B cell (primary cell): ENCODE measurements at regions not wholly inside any gene's neighbourhood (a gene's known extent, or its start where the extent isn't known, plus 50 kb on each side); places are given as distances from the start of the nearest gene placed in this dataset.
"Not testable (repeated sequence)": the region's sequence is repeated elsewhere in the genome, so short reads cannot be mapped to it uniquely, and the experiment has no call there.

Source experiments
- ATAC-seq: fragments of 200-7000 bp; cut with Tn5 transposase; one replicate; pipeline ENCODE4 v1.10.0; 2021; ENCODE audit warnings: low read depth, mild to moderate bottlenecking, moderate number of reproducible peaks, moderate library complexity
- CTCF ChIA-PET: fragments of 350-600 bp; sonication (Branson Sonifier 250); formaldehyde crosslinking; loops from one replicate; lab custom pipeline; 2021; ENCODE audit warnings: antibody characterized with exemption, inconsistent platforms; lab: Charles Lee
- POLR2A ChIA-PET: fragments of 350-600 bp; sonication (Branson Sonifier 250); formaldehyde crosslinking; loops from one replicate; lab custom pipeline; 2021; ENCODE audit warnings: antibody characterized with exemption; lab: Charles Lee
- DNase-seq: peaks from one replicate; pipeline ENCODE4 v3.0.0; 2013
- H2AFZ ChIP-seq: 2 replicates; pipeline ENCODE4 v1.6.1; 2012; ENCODE audit warnings: mild to moderate bottlenecking, low read depth, low read length; ENCODE audit not compliant: insufficient read depth, poor library complexity, severe bottlenecking
- H3K27ac ChIP-seq, 2 donors: 1 replicate in 1 of 2; 2 replicates in 1 of 2; pipeline ENCODE4 v1.5.1; 2012 to 2013; ENCODE audit warnings: low read length in 2 of 2, mild to moderate bottlenecking in 2 of 2, moderate library complexity in 1 of 2
- H3K27me3 ChIP-seq, 4 experiments: fragments of 200-600 bp in 1 of 4; sonication (generic) in 1 of 4; replicated peaks in 1 of 4; 1 replicate in 2 of 4; 2 replicates in 2 of 4; pipeline versions ENCODE4 v1.6.1 to v1.7.0; 2013 to 2016; ENCODE audit warnings: low read length in 3 of 4, mild to moderate bottlenecking in 2 of 4, mixed read lengths in 1 of 4, moderate library complexity in 1 of 4; ENCODE audit not compliant: insufficient read depth in 4 of 4, control insufficient read depth in 3 of 4; ENCODE audit errors: control extremely low read depth in 1 of 4
- H3K36me3 ChIP-seq, 2 experiments: replicated peaks in 1 of 2; 1 replicate in 1 of 2; 2 replicates in 1 of 2; pipeline versions ENCODE4 v1.6.1 to v1.7.1; 2013; ENCODE audit warnings: low read length in 1 of 2; ENCODE audit not compliant: insufficient read depth in 2 of 2, control insufficient read depth in 1 of 2; ENCODE audit errors: control extremely low read depth in 1 of 2, extremely low read depth in 1 of 2
- H3K4me1 ChIP-seq, 2 donors: fragments of 200-600 bp in 1 of 2; sonication (generic) in 1 of 2; 1 replicate in 1 of 2; 2 replicates in 1 of 2; pipeline versions ENCODE4 v1.5.1 to v1.6.1; 2013 to 2017; ENCODE audit warnings: low read length in 2 of 2; ENCODE audit not compliant: control insufficient read depth in 2 of 2, insufficient read depth in 2 of 2
- H3K4me2 ChIP-seq: replicated peaks from 2 replicates; pipeline ENCODE3; 2012; ENCODE audit warnings: mild to moderate bottlenecking, low read depth, low read length; ENCODE audit not compliant: poor library complexity, severe bottlenecking
- H3K4me3 ChIP-seq, 5 experiments: fragments of 200-600 bp in 1 of 5; sonication (generic) in 1 of 5; 1 replicate in 3 of 5; 2 replicates in 2 of 5; pipeline versions ENCODE4 v1.5.1 to v1.7.0; 2011 to 2016; ENCODE audit warnings: low read length in 4 of 5, mild to moderate bottlenecking in 4 of 5, low read depth in 2 of 5, control low read depth in 1 of 5, moderate library complexity in 1 of 5; ENCODE audit not compliant: insufficient read depth in 1 of 5; ENCODE audit errors: control extremely low read depth in 1 of 5, extremely low read depth in 1 of 5
- H3K79me2 ChIP-seq: fragments of 200-600 bp; sonication (generic); one replicate; pipeline ENCODE4 v1.6.0; 2016; ENCODE audit warnings: low read length; ENCODE audit not compliant: control insufficient read depth, insufficient read depth
- H3K9ac ChIP-seq: fragments of 200-600 bp; sonication (generic); 2 replicates; pipeline ENCODE4 v1.6.1; 2017; ENCODE audit warnings: mild to moderate bottlenecking, low read length, moderate library complexity
- H3K9me3 ChIP-seq, 3 donors: one replicate each; pipeline versions ENCODE4 v1.6.1 to v1.7.1; 2013; ENCODE audit warnings: low read length in 2 of 3; ENCODE audit not compliant: control insufficient read depth in 2 of 3, insufficient read depth in 1 of 3; ENCODE audit errors: control extremely low read depth in 1 of 3
- H4K20me1 ChIP-seq: 2 replicates; pipeline ENCODE4 v1.6.0; 2012; ENCODE audit warnings: mild to moderate bottlenecking, low read length; ENCODE audit not compliant: insufficient read depth, control insufficient read depth, poor library complexity, severe bottlenecking
- H3K27ac Mint-ChIP-seq: one replicate; pipeline ENCODE4 v1.8.0; 2021; ENCODE audit warnings: mixed read lengths
- H3K27me3 Mint-ChIP-seq: one replicate; pipeline ENCODE4 v1.8.0; 2021; ENCODE audit warnings: mixed read lengths
- H3K4me1 Mint-ChIP-seq: one replicate; pipeline ENCODE4 v1.8.0; 2021; ENCODE audit warnings: mixed read lengths
- H3K4me3 Mint-ChIP-seq: one replicate; pipeline ENCODE4 v1.8.0; 2021; ENCODE audit warnings: mixed read lengths
- H3K9me3 Mint-ChIP-seq: one replicate; pipeline ENCODE4 v1.8.0; 2022; ENCODE audit warnings: mixed read lengths; ENCODE audit not compliant: insufficient read depth
- EZH2 ChIP-seq: IDR thresholded peaks from 2 replicates; pipeline ENCODE4 v1.6.1; 2012; ENCODE audit warnings: borderline replicate concordance, low read depth, mild to moderate bottlenecking, moderate library complexity, low read length; ENCODE audit not compliant: insufficient read depth, poor library complexity, severe bottlenecking
- WGBS: methylation state at CpG from one replicate; pipeline ENCODE4 v1.1.5; 2013; ENCODE audit warnings: missing lambda C conversion rate; ENCODE audit not compliant: insufficient coverage; 5-methylcytosine and 5-hydroxymethylcytosine counted together
- intact Hi-C: fragments of 100-400 bp; cut with micrococcal nuclease; formaldehyde crosslinking; loops from one replicate; pipeline ENCODE4 v1.10.0; 2022
- TF ChIP-seq, protein P1 (sequence below): fragments of 200-600 bp; IDR thresholded peaks from one replicate; pipeline ENCODE4 v1.8.0; 2022; ENCODE audit warnings: antibody characterized with exemption, mild to moderate bottlenecking

DNA sequence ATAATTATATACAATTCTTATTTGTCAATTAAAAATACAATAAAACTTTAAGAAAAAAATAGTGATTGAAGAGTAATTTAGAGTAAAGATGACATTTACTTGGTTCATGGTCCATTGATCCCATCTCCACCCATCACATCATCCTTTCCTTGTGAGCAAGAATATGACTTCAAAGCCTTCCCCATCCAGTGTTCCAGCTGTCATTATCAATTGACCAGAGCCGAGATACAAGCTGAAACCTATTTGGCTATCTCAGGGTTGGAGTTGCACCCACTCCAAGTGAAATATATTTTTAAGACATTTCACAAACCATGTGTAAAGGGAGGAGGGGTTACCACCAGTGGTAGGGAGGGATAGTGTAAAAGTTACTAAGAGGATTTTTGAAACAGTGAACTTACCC is 428.9 kb upstream of the C1orf87 start:
- Histone ChIP-seq H3K4me1 (no peaks in the 10 kb centered on the region), H3K27ac (no peak overlapping the region), H3K36me3 (no peaks in the 10 kb centered on the region), H3K4me3 (no peak overlapping the region), H3K9me3 (peaks cover 0 to 2% (median 0%) of the 10 kb centered on the region in 3 donors), H2AFZ (no peak overlapping the region), H3K9ac (no peak overlapping the region), H3K79me2 (no peaks in the 10 kb centered on the region), H3K27me3 (no peaks in the 10 kb centered on the region), H3K4me2 (no peak overlapping the region), H4K20me1 (no peaks in the 10 kb centered on the region)
- DNase-seq (no peak), ATAC-seq (no peak)
- intact Hi-C loops: no loop called here
- Mint-ChIP-seq H3K4me1 (no peaks in the 10 kb centered on the region), H3K9me3 (peaks cover 10% of the 10 kb centered on the region), H3K27ac (no peak overlapping the region), H3K27me3 (no peaks in the 10 kb centered on the region), H3K4me3 (no peak overlapping the region)
- TF ChIP-seq, protein P1, sequence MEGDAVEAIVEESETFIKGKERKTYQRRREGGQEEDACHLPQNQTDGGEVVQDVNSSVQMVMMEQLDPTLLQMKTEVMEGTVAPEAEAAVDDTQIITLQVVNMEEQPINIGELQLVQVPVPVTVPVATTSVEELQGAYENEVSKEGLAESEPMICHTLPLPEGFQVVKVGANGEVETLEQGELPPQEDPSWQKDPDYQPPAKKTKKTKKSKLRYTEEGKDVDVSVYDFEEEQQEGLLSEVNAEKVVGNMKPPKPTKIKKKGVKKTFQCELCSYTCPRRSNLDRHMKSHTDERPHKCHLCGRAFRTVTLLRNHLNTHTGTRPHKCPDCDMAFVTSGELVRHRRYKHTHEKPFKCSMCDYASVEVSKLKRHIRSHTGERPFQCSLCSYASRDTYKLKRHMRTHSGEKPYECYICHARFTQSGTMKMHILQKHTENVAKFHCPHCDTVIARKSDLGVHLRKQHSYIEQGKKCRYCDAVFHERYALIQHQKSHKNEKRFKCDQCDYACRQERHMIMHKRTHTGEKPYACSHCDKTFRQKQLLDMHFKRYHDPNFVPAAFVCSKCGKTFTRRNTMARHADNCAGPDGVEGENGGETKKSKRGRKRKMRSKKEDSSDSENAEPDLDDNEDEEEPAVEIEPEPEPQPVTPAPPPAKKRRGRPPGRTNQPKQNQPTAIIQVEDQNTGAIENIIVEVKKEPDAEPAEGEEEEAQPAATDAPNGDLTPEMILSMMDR: no peak
- TF ChIP-seq EZH2: no peak
- CTCF ChIA-PET: no interaction called here
- no CpG with 5 or more reads among the region's 1 CpG for WGBS
- POLR2A ChIA-PET: no interaction called here

DNA sequence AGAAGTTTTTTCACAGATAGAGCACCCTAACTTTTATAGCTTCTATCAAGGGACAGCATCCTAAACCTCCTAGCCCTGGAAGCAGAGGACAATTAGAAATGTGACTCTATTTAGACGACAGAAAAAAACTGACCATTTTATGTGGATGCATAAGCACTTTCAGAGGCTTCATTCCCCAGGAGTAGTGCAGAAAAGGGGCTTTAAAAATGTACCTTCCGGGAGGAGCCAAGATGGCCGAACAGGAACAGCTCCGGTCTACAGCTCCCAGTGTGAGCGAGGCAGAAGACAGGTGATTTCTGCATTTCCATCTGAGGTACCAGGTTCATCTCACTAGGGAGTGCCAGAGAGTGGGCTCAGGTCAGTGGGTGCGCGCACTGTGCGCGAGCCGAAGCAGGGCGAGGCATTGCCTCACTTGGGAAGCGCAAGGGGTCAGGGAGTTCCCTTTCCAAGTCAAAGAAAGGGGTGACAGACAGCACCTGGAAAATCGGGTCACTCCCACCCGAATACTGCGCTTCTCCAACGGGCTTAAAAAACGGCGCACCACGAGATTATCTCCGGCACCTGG is 416.4 kb upstream of the C1orf87 start:
- H3K4me2 ChIP-seq, H3K27me3 Mint-ChIP-seq, intact Hi-C loops, POLR2A ChIA-PET, DNase-seq, H3K27ac Mint-ChIP-seq, H3K4me1 Mint-ChIP-seq, CTCF ChIA-PET, ATAC-seq, H3K36me3 ChIP-seq, H3K4me3 ChIP-seq, H3K9me3 Mint-ChIP-seq, H3K9me3 ChIP-seq, H2AFZ ChIP-seq, H3K4me3 Mint-ChIP-seq, H3K9ac ChIP-seq, H3K27ac ChIP-seq, H3K79me2 ChIP-seq, H3K4me1 ChIP-seq, H3K27me3 ChIP-seq, H4K20me1 ChIP-seq: not testable (repeated sequence)
- 96% methylated on average over 16 of the region's 20 CpGs for WGBS
